ENCODE measurements at regions not wholly inside any gene's neighbourhood (a gene's known extent, or its start where the extent isn't known, plus 50 kb on each side); places are given as distances from the start of the nearest gene placed in this dataset.

GRCh38 chr5:120217001-120217400 lies 247.1 kb upstream of the PRR16 start:
- Histone ChIP-seq H3K9me3 (ENCODE audit: control insufficient read depth in 2 of 3, insufficient read depth in 1 of 3, low read length in 3 of 3) (no peaks in the 10 kb centered on the region), H3K36me3 (ENCODE audit: control insufficient read depth in 2 of 3, insufficient read depth in 3 of 3, low read length in 3 of 3) (no peaks in the 10 kb centered on the region), H3K4me3 (ENCODE audit: low read length in 3 of 3) (no peak overlapping the region), H3K27ac (ENCODE audit: low read depth in 2 of 2, low read length in 2 of 2) (no peak overlapping the region), H3K4me1 (ENCODE audit: control insufficient read depth in 2 of 3, insufficient read depth in 2 of 3, low read depth in 1 of 3, low read length in 3 of 3) (no peaks in the 10 kb centered on the region), H3K9ac (ENCODE audit: low read length in 3 of 3) (no peak overlapping the region), H3K27me3 (ENCODE audit: control insufficient read depth, insufficient read depth, low read length) (no peaks in the 10 kb centered on the region)
- no peak for TF ChIP-seq CTCF (IDR thresholded peaks at IDR 0.05; ENCODE audit: borderline replicate concordance, extremely low read depth, insufficient read depth)
- intact Hi-C loops (cut with DNase I), result no loop called here
- DNase-seq, result no peak
- FAIRE-seq, result no peak

- no peak overlapping the region for H3K4me3 ChIP-seq (ENCODE audit: low read length in 3 of 3)
- H3K27me3 ChIP-seq (ENCODE audit: control insufficient read depth, insufficient read depth, low read length), result no peaks in the 10 kb centered on the region
- no peaks in the 10 kb centered on the region for H3K4me1 ChIP-seq (ENCODE audit: control insufficient read depth in 2 of 3, insufficient read depth in 2 of 3, low read depth in 1 of 3, low read length in 3 of 3)
- no peaks in the 10 kb centered on the region for H3K9me3 ChIP-seq (ENCODE audit: control insufficient read depth in 2 of 3, insufficient read depth in 1 of 3, low read length in 3 of 3)
- TF ChIP-seq CTCF (IDR thresholded peaks at IDR 0.05; ENCODE audit: borderline replicate concordance, extremely low read depth, insufficient read depth), result no peak
- no peaks in the 10 kb centered on the region for H3K36me3 ChIP-seq (ENCODE audit: control insufficient read depth in 2 of 3, insufficient read depth in 3 of 3, low read length in 3 of 3)
- DNase-seq, result no peak
- no peak overlapping the region for H3K9ac ChIP-seq (ENCODE audit: low read length in 3 of 3)
- intact Hi-C loops (cut with DNase I), result no loop called here
- FAIRE-seq, result no peak
- no peak overlapping the region for H3K27ac ChIP-seq (ENCODE audit: low read depth in 2 of 2, low read length in 2 of 2)
Measured at GRCh38 chr5:120219988-120220387, 244.1 kb upstream of the PRR16 start.

GRCh38 chr5:120225524-120225923 lies 238.6 kb upstream of the PRR16 start:
- H3K36me3 ChIP-seq (ENCODE audit: control insufficient read depth in 2 of 3, insufficient read depth in 3 of 3, low read length in 3 of 3), result no peaks in the 10 kb centered on the region
- no peak overlapping the region for H3K27ac ChIP-seq (ENCODE audit: low read depth in 2 of 2, low read length in 2 of 2)
- H3K9ac ChIP-seq (ENCODE audit: low read length in 3 of 3), result no peak overlapping the region
- no peak overlapping the region for H3K4me3 ChIP-seq (ENCODE audit: low read length in 3 of 3)
- FAIRE-seq (no peak), DNase-seq (no peak)
- peaks cover 0 to 3% (median 0%) of the 10 kb centered on the region in 3 donors for H3K9me3 ChIP-seq (ENCODE audit: control insufficient read depth in 2 of 3, insufficient read depth in 1 of 3, low read length in 3 of 3)
- TF ChIP-seq CTCF (IDR thresholded peaks at IDR 0.05; ENCODE audit: borderline replicate concordance, extremely low read depth, insufficient read depth), result no peak
- H3K27me3 ChIP-seq (ENCODE audit: control insufficient read depth, insufficient read depth, low read length), result no peaks in the 10 kb centered on the region
- no peaks in the 10 kb centered on the region for H3K4me1 ChIP-seq (ENCODE audit: control insufficient read depth in 2 of 3, insufficient read depth in 2 of 3, low read depth in 1 of 3, low read length in 3 of 3)
- intact Hi-C loops (cut with DNase I), result no loop called here
